ENCODE measurements at regions not wholly inside any gene's neighbourhood (a gene's known extent, or its start where the extent isn't known, plus 50 kb on each side); places are given as distances from the start of the nearest gene placed in this dataset.

- Histone ChIP-seq H3K36me3 (ENCODE audit: control insufficient read depth in 4 of 4, insufficient read depth in 4 of 4, low read length in 3 of 4) (no peaks in the 10 kb centered on the region), H3K4me3 (ENCODE audit: control insufficient read depth in 1 of 7, extremely low read depth in 1 of 7, insufficient read depth in 4 of 7, low read depth in 2 of 7, low read length in 6 of 7) (no peak overlapping the region), H3K4me1 (ENCODE audit: control extremely low read depth in 1 of 4, control insufficient read depth in 4 of 4, insufficient read depth in 4 of 4, low read length in 3 of 4) (no peaks in the 10 kb centered on the region), H3K27ac (ENCODE audit: insufficient read depth in 1 of 2, low read depth in 1 of 2, low read length in 2 of 2, poor library complexity in 1 of 2, severe bottlenecking in 2 of 2) (no peak overlapping the region), H3K9me3 (ENCODE audit: control extremely low read depth in 1 of 5, control insufficient read depth in 4 of 5, insufficient read depth in 2 of 5, low read depth in 1 of 5, low read length in 4 of 5) (no peaks in the 10 kb centered on the region), H3K27me3 (replicated peaks in 2 of 5; ENCODE audit: control insufficient read depth in 4 of 5, insufficient read depth in 5 of 5, low read length in 4 of 5) (no peaks in the 10 kb centered on the region)
- CTCF ChIA-PET = no interaction called here
- no CpG with 5 or more reads among the region's 2 CpGs for WGBS (ENCODE audit: insufficient coverage)
- POLR2A ChIA-PET = no interaction called here
- DNase-seq = no peak
These were observed 184.3 kb upstream of the HNRNPA3 start for GRCh38 chr2:177028296-177028695.

GRCh38 chr2:177029075-177029474, 183.5 kb upstream of the HNRNPA3 start:
- Histone ChIP-seq H3K4me1 (ENCODE audit: control extremely low read depth in 1 of 4, control insufficient read depth in 4 of 4, insufficient read depth in 4 of 4, low read length in 3 of 4) (no peaks in the 10 kb centered on the region), H3K9me3 (ENCODE audit: control extremely low read depth in 1 of 5, control insufficient read depth in 4 of 5, insufficient read depth in 2 of 5, low read depth in 1 of 5, low read length in 4 of 5) (no peaks in the 10 kb centered on the region), H3K27me3 (replicated peaks in 2 of 5; ENCODE audit: control insufficient read depth in 4 of 5, insufficient read depth in 5 of 5, low read length in 4 of 5) (no peaks in the 10 kb centered on the region), H3K4me3 (ENCODE audit: control insufficient read depth in 1 of 7, extremely low read depth in 1 of 7, insufficient read depth in 4 of 7, low read depth in 2 of 7, low read length in 6 of 7) (no peak overlapping the region), H3K36me3 (ENCODE audit: control insufficient read depth in 4 of 4, insufficient read depth in 4 of 4, low read length in 3 of 4) (no peaks in the 10 kb centered on the region), H3K27ac (ENCODE audit: insufficient read depth in 1 of 2, low read depth in 1 of 2, low read length in 2 of 2, poor library complexity in 1 of 2, severe bottlenecking in 2 of 2) (no peak overlapping the region)
- no CpG with 5 or more reads among the region's 2 CpGs for WGBS (ENCODE audit: insufficient coverage)
- POLR2A ChIA-PET = no interaction called here
- CTCF ChIA-PET = no interaction called here
- no peak for DNase-seq

GRCh38 chr2:177029501-177029900, 183.1 kb upstream of the HNRNPA3 start:
- DNase-seq = no peak
- ChIA-PET POLR2A (no interaction called here), CTCF (no interaction called here)

GRCh38 chr2:177029901-177030300, 182.7 kb upstream of the HNRNPA3 start:
- H3K27ac ChIP-seq (ENCODE audit: insufficient read depth in 1 of 2, low read depth in 1 of 2, low read length in 2 of 2, poor library complexity in 1 of 2, severe bottlenecking in 2 of 2) = no peak overlapping the region
- no peak overlapping the region for H3K4me3 ChIP-seq (ENCODE audit: control insufficient read depth in 1 of 7, extremely low read depth in 1 of 7, insufficient read depth in 4 of 7, low read depth in 2 of 7, low read length in 6 of 7)
- POLR2A ChIA-PET = no interaction called here
- H3K9me3 ChIP-seq (ENCODE audit: control extremely low read depth in 1 of 5, control insufficient read depth in 4 of 5, insufficient read depth in 2 of 5, low read depth in 1 of 5, low read length in 4 of 5) = no peaks in the 10 kb centered on the region
- WGBS (ENCODE audit: insufficient coverage) = 91% methylated on average over 1 of the region's 2 CpGs
- DNase-seq = no peak
- H3K36me3 ChIP-seq (ENCODE audit: control insufficient read depth in 4 of 4, insufficient read depth in 4 of 4, low read length in 3 of 4) = no peaks in the 10 kb centered on the region
- no peaks in the 10 kb centered on the region for H3K27me3 ChIP-seq (replicated peaks in 2 of 5; ENCODE audit: control insufficient read depth in 4 of 5, insufficient read depth in 5 of 5, low read length in 4 of 5)
- H3K4me1 ChIP-seq (ENCODE audit: control extremely low read depth in 1 of 4, control insufficient read depth in 4 of 4, insufficient read depth in 4 of 4, low read length in 3 of 4) = no peaks in the 10 kb centered on the region
- CTCF ChIA-PET = no interaction called here

More at GRCh38 chr2:177029501-177029900, 183.1 kb upstream of the HNRNPA3 start:
- H3K9me3 ChIP-seq (ENCODE audit: control extremely low read depth in 1 of 5, control insufficient read depth in 4 of 5, insufficient read depth in 2 of 5, low read depth in 1 of 5, low read length in 4 of 5) = no peaks in the 10 kb centered on the region
- no peaks in the 10 kb centered on the region for H3K4me1 ChIP-seq (ENCODE audit: control extremely low read depth in 1 of 4, control insufficient read depth in 4 of 4, insufficient read depth in 4 of 4, low read length in 3 of 4)
- no peaks in the 10 kb centered on the region for H3K27me3 ChIP-seq (replicated peaks in 2 of 5; ENCODE audit: control insufficient read depth in 4 of 5, insufficient read depth in 5 of 5, low read length in 4 of 5)
- 93% methylated on average over 2 of the region's 2 CpGs for WGBS (ENCODE audit: insufficient coverage)
- H3K4me3 ChIP-seq (ENCODE audit: control insufficient read depth in 1 of 7, extremely low read depth in 1 of 7, insufficient read depth in 4 of 7, low read depth in 2 of 7, low read length in 6 of 7) = no peak overlapping the region
- no peaks in the 10 kb centered on the region for H3K36me3 ChIP-seq (ENCODE audit: control insufficient read depth in 4 of 4, insufficient read depth in 4 of 4, low read length in 3 of 4)
- H3K27ac ChIP-seq (ENCODE audit: insufficient read depth in 1 of 2, low read depth in 1 of 2, low read length in 2 of 2, poor library complexity in 1 of 2, severe bottlenecking in 2 of 2) = no peak overlapping the region

GRCh38 chr2:177030451-177031105, 182.0 kb upstream of the HNRNPA3 start:
- Histone ChIP-seq H3K27me3 (replicated peaks in 2 of 5; ENCODE audit: control insufficient read depth in 4 of 5, insufficient read depth in 5 of 5, low read length in 4 of 5) (no peaks in the 10 kb centered on the region), H3K27ac (ENCODE audit: insufficient read depth in 1 of 2, low read depth in 1 of 2, low read length in 2 of 2, poor library complexity in 1 of 2, severe bottlenecking in 2 of 2) (no peak overlapping the region), H3K4me1 (ENCODE audit: control extremely low read depth in 1 of 4, control insufficient read depth in 4 of 4, insufficient read depth in 4 of 4, low read length in 3 of 4) (no peaks in the 10 kb centered on the region), H3K4me3 (ENCODE audit: control insufficient read depth in 1 of 7, extremely low read depth in 1 of 7, insufficient read depth in 4 of 7, low read depth in 2 of 7, low read length in 6 of 7) (no peak overlapping the region), H3K9me3 (ENCODE audit: control extremely low read depth in 1 of 5, control insufficient read depth in 4 of 5, insufficient read depth in 2 of 5, low read depth in 1 of 5, low read length in 4 of 5) (peaks cover 0 to 1% (median 0%) of the 10 kb centered on the region in 5 experiments), H3K36me3 (ENCODE audit: control insufficient read depth in 4 of 4, insufficient read depth in 4 of 4, low read length in 3 of 4) (no peaks in the 10 kb centered on the region)
- whole genome bisulfite sequencing (ENCODE audit: insufficient coverage) = 100% methylated on average over 7 of the region's 9 CpGs
- CTCF ChIA-PET = no interaction called here
- POLR2A ChIA-PET = no interaction called here
- no peak for DNase-seq

GRCh38 chr2:177031438-177032180, 181.0 kb upstream of the HNRNPA3 start:
- ChIA-PET POLR2A (interaction anchor here (0.5 to 0.6 kb wide), 2 partner anchors 8 to 87 kb away, joined by 3 read pairs; no protein-coding TSS in a partner anchor), CTCF (interaction anchor here (0.6 to 1.7 kb wide), 3 partner anchors 8 to 25 kb away, joined by 3 to 5 read pairs (median 3); no protein-coding TSS in a partner anchor)
- H3K4me1 ChIP-seq (ENCODE audit: control extremely low read depth in 1 of 4, control insufficient read depth in 4 of 4, insufficient read depth in 4 of 4, low read length in 3 of 4) = no peaks in the 10 kb centered on the region
- H3K4me3 ChIP-seq (ENCODE audit: control insufficient read depth in 1 of 7, extremely low read depth in 1 of 7, insufficient read depth in 4 of 7, low read depth in 2 of 7, low read length in 6 of 7) = no peak overlapping the region
- 14% methylated on average over 1 of the region's 3 CpGs for WGBS (ENCODE audit: insufficient coverage)
- H3K27ac ChIP-seq (ENCODE audit: insufficient read depth in 1 of 2, low read depth in 1 of 2, low read length in 2 of 2, poor library complexity in 1 of 2, severe bottlenecking in 2 of 2) = no peak overlapping the region
- no peak for DNase-seq
- no peaks in the 10 kb centered on the region for H3K27me3 ChIP-seq (replicated peaks in 2 of 5; ENCODE audit: control insufficient read depth in 4 of 5, insufficient read depth in 5 of 5, low read length in 4 of 5)
- peaks cover 0 to 1% (median 0%) of the 10 kb centered on the region in 5 experiments for H3K9me3 ChIP-seq (ENCODE audit: control extremely low read depth in 1 of 5, control insufficient read depth in 4 of 5, insufficient read depth in 2 of 5, low read depth in 1 of 5, low read length in 4 of 5)
- H3K36me3 ChIP-seq (ENCODE audit: control insufficient read depth in 4 of 4, insufficient read depth in 4 of 4, low read length in 3 of 4) = no peaks in the 10 kb centered on the region

- WGBS (ENCODE audit: insufficient coverage) = 100% methylated on average over 3 of the region's 3 CpGs
- CTCF ChIA-PET = interaction anchor here (1.1 to 2.8 kb wide), 3 partner anchors 8 to 85 kb away, joined by 3 to 9 read pairs (median 3); no protein-coding TSS in a partner anchor
These were observed 175.8 kb upstream of the HNRNPA3 start for GRCh38 chr2:177036747-177037146.

More at GRCh38 chr2:177036747-177037146, 175.8 kb upstream of the HNRNPA3 start:
- H3K9me3 ChIP-seq (ENCODE audit: control extremely low read depth in 1 of 5, control insufficient read depth in 4 of 5, insufficient read depth in 2 of 5, low read depth in 1 of 5, low read length in 4 of 5) = peaks cover 0 to 1% (median 0%) of the 10 kb centered on the region in 5 experiments
- no peak for DNase-seq
- H3K27me3 ChIP-seq (replicated peaks in 2 of 5; ENCODE audit: control insufficient read depth in 4 of 5, insufficient read depth in 5 of 5, low read length in 4 of 5) = no peaks in the 10 kb centered on the region
- POLR2A ChIA-PET = no interaction called here
- no peak overlapping the region for H3K27ac ChIP-seq (ENCODE audit: insufficient read depth in 1 of 2, low read depth in 1 of 2, low read length in 2 of 2, poor library complexity in 1 of 2, severe bottlenecking in 2 of 2)
- H3K36me3 ChIP-seq (ENCODE audit: control insufficient read depth in 4 of 4, insufficient read depth in 4 of 4, low read length in 3 of 4) = no peaks in the 10 kb centered on the region
- peaks cover 0 to 5% (median 0%) of the 10 kb centered on the region in 4 experiments for H3K4me1 ChIP-seq (ENCODE audit: control extremely low read depth in 1 of 4, control insufficient read depth in 4 of 4, insufficient read depth in 4 of 4, low read length in 3 of 4)
- H3K4me3 ChIP-seq (ENCODE audit: control insufficient read depth in 1 of 7, extremely low read depth in 1 of 7, insufficient read depth in 4 of 7, low read depth in 2 of 7, low read length in 6 of 7) = no peak overlapping the region
